ENCODE measurements at regions not wholly inside any gene's neighbourhood (a gene's known extent, or its start where the extent isn't known, plus 50 kb on each side); places are given as distances from the start of the nearest gene placed in this dataset.
"Not testable (repeated sequence)": the region's sequence is repeated elsewhere in the genome, so short reads cannot be mapped to it uniquely, and the experiment has no call there.

DNA sequence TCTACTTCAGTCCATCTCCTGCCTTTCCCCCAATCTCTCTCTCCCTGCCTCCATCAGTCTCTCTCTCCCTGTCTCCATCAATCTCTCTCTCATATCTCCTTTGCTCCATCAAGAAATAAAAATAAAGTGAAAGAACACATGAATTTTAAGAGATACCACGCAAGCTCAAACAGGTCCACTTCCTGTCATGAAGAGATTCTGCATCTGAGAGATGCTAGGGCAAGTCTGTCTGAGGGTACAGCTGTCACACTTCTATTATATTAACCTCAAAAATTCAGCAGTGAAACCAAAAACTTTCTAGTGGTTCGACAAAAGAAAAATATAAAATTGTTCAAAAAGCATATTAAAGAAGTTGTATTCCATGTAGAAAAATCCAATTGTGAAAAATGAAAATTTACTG is 296.8 kb upstream of the RSPO3 start:
- no peak for DNase-seq

DNA sequence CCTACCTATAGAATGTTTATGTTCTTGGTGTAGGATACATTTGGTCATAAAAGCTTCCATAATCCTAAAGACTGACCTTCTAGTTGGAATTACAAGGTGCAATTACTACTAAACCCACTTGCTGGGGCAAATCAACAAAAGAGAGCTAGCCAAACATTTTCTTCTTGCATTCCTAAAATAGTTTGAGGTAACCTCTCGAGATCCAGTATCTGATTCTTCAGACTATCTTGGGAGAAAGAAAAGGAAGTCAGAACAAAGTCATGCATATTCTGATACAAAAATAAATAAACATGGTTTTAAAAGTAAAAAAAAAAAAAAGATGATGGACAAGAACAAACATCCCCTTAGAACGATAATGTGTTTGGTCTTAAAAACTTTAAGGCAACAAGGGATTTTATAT is 294.2 kb upstream of the RSPO3 start:
- DNase-seq = no peak

DNA sequence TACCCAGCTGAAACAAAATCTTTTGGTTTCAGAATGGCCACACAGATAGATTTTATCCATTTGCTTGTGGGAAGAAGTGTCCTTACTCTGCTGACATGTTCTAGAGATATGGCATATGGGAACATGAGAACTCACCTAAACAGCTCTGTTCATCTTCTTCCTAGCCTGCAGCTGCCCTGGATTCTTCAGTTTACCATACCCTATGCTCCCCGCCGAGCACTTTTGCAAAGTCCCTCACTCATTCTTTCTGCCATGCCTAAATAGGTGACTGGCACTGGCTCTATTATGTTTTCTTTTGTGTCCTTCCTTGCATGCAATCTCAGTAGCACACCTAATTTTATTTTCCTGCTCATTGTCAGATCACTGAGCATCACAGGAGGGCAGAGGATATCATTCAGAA is 293.7 kb upstream of the RSPO3 start:
- DNase-seq = no peak

DNA sequence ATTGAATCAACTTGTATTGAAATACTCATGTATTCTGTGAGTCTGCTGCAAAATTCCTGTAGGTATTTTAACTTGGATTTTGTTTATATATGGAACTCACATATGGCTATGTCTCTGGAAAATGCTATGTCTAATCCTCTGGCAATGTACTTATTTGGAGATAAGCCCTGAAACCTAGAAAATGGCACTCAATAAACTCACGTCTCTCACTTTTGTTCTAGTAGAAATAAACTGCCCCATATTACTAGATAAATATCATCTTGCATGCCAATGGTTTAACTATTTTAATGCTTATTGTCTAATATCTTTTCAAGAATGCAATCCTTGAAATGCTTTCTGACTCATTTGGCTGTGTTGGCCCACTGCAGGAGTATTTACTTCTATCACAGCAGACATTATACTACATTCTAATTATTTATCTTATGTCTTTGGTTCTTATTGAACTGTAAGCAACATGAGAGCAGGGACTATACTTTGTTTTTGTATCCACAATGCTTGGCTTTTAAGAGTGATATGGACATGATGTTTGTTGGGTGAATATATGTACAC is 292.2 kb upstream of the RSPO3 start:
- no peak for DNase-seq

DNA sequence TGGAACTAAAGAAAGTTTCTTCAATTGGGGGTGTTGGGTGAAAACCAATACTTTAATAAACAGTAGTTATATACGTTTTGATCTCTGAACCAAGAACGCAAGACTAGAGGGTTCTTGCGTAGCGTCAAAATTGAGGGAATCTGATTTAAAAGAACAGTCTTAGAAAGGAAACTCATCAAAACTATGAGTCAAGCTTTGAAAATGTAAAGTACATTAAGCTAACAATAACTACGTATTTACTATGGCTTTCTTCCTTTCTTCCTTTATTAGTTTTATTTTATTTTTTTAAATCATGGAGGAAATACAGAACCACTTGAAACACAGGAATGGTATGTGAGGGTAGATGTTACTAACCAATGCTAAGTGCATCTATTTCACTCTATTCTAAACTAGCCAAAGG is 287.0 kb upstream of the RSPO3 start:
- no peak for DNase-seq

DNA sequence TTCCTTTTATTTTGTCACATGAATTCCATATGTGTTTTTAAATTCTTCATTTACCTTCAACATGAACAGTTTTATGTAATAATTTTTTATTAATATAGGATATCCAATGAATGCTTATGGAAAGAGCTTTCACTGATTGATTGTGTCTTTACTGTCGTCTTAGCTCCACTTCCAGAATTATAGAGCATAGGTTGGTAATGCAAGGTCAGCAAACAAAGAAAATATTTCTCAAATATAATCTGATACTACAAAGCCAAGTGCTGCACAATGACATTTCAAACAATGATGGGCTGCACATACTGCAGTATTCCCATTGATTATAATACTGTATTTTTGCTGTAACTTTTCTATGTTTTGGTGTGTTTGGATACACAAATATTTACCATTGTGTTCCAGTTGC is 275.7 kb upstream of the RSPO3 start:
- DNase-seq = no peak

DNA sequence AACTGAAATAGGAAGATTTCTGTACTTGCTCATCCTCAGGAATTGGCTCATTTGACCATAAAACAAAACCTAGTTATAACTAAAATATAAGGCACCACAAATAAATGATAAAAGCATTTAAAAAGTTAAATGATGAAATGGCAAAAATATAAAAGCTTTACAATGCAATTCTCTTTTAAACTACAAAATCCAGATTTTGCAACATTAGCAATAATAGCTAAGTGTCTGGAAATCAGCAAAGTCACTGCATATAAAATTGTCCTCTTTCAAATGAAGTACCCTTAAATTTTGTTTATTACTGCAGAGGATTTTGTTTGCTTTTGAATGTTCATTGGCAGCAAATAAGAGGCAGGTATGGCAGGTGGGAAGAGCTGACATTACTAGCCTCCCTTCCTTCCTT is 270.4 kb upstream of the RSPO3 start:
- no peak for DNase-seq

DNA sequence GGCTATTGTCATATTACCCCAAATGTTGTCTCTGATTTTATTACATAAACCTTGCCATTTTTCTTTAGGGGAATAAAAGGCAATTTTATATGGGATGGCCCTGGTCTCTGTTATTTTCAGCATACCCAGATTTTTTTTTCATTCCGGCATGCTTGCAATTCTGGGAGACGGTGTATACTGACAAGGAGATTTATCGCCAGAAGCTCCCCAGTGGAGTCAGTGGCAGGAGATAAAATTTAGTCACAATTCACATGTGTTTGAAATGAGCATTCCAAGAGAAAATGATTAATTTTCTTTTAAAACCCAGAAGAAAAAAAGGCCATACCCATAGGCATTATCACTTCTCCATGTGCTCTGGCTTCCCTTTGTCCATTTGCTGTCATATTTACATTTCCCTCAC is 250.8 kb upstream of the RSPO3 start:
- no peak for DNase-seq

DNA sequence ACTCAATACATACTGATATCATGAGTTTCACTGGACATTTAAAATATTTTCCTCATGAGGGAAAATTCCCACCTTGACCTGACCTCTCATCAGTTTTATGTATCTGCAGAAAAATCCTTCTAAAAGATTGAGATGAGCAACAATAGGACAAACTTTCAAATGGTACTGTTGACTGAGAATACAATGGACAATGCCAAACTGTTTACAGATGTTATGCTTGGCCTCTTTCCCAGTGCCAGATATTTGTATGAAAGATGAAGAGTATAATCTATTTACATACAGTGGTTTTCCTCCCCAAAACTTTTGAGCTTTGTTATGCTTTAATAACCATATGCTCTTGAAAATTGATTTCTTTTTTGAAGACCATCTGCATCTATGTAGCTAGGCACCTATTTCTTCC is 245.1 kb upstream of the RSPO3 start:
- DNase-seq = no peak

DNA sequence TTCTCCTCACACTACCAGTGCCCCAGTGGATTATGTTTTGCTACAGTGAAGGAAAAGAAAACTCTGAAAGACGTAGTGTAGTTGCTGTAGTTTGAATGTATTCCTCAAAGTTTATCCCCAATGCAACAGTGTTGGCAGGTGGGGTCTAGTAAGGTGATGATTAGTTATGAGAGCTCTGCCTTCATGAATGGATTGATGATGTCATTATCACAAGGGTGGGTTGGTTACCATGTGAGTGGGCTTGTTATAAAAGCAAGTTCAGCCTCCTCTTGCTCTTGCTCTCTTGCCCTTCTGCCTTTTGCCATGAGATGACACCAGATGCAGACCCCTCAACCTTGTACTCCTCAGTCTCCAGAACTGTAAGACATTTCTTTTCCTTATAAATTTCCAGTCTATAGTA is 244.7 kb upstream of the RSPO3 start:
- no peak for DNase-seq

DNA sequence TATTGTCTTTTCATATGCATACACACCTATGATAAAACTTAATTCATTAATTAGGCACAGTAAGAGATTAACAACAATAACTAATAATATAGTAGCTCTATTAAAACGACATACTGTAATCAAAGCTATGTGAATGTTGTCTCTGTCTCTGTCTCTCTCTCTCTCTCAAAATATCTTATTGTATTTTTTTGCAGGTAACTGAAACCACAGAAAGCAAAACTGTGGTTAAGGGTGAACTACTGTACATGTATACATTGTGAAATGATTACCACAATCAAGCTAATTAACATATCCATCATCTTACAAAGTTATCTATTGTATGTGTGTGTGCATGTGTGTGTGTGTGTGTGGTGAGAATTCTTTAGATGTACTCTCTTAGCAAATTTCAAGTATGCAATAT is 242.0 kb upstream of the RSPO3 start:
- no peak for DNase-seq

DNA sequence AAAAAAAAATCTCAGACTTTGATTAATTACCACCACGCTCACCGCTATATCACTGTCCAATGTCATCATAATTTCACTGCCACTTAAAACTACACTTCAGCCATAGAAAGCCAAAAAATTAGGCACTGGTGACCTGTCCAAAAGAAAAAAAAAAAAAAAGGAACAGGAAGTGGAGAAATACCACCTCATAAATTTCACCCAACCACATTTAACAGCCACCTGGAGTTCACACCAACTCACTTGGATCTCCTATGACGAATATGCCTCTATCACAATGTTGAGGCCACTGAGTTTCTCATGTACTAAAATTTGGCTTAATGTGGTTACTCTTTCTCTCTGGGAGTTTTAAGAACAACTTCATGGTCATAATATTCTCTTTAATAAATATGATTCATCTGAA is 237.5 kb upstream of the RSPO3 start:
- DNase-seq = no peak

DNA sequence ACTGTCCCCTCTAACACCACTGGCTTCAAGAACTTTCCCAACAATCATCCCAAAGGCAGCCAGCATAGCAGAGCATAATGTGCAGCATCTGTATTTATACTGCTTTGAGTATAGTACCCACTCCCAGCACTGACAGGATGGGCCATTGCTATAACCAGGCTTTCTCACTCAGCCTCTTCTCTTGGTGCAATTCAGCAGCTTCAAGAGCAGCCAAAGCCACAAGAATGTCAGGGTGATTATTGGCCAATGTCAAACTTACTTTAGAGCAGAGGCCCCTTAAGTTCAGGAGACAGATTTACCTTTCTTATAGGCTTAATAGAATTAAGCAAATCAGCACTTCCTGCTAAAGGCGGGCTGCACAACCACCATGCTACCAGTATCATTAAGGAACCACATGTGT is 232.4 kb upstream of the RSPO3 start:
- DNase-seq = no peak

DNA sequence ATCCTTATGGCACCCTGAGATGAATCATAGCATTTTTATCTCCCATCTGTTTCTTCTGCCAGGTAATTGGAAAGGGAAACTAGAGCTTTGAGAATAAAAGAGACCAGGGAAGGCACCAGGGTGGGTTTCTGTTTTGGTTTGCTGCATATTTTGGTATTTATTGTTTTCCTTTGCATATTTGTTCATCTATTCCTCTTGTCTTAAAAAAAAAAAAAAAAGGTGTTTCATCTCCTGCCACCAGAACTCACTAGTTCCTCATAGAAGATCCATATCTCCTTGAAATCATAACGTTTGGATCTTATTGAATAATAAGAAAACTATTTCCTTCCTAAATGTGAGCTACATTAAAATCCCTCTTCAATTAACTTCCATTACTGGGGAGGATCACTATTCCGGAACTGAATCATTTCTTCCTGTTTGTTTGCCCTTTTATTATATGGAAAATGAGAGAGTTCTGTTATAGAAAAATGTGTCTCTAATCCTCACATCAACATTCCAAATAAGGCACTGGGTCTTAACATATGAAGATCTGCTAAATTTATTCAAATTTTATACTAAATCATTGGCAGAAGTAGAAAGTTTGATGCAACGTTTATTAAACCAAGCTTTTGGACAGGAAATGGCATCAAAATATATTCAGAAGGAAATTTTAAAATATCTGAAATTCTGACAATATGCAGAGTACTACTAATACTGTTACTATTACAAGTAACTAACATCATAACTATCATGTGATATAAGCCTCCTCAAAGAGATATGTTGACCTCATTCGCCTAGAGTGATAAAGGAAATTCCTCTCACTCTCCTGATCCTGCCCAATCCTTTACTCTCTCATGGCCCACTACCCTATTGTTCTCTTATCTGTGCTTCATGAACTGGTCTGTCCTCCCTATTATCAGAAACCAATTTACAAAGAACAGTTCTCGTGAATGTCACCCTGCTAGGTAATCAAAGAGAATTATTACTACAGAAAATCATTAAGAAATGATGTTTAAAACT is 229.4 kb upstream of the RSPO3 start:
- no peak for DNase-seq

DNA sequence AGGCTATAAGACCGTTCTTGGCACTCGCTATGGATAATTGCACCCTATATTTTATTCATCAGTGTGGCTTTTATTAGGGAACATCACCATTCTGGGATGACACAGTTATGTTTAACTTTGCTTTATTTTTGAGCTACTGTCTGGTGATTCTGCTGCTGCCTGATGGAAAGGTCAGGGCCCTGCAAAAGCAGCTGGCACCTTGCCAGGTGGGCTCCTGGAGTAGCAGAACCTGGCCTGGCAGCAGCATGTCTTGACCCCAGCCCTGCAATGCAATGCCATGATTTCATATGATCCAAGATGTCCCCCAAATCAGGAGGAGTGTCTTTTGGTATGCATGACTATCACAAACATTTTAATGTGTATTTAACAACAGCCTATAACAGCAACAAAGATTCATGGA is 228.4 kb upstream of the RSPO3 start:
- DNase-seq = no peak

DNA sequence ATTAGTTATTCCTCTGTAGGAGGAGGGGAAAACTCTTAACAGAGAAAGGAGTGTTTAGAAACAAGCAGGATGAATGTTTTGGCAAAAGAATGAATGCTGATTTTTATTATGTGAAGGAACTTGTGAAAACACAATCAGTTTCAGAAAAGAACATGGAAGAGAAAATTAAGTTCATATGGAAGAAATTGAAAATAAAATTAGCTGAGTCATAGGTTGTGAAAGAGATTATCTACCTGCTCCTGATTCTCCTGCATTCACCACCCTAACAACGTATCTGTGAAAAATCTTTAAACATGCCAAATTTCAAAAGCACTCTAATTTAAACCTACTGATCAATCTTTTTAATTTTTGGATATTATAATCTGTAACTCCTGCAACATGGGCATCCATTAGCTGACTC is 227.3 kb upstream of the RSPO3 start:
- DNase-seq = no peak

DNA sequence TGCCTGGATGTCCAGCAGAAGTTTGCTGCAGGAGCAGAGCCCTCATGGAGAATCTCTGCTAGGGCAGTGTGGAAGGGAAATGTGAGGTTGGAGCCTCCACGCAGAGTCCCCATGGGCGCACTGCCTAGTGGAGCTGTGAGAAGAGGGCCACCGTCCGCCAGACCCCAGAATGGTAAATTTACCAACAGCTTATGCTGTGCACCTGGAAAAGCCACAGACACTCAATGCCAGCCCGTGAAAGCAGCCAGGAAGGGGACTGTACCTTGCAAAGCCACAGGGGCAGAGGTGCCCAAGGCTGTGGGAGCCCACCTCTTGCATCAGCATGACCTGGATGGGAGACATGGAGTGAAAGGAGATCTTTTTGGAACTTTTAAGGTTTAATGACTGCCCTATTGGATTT is 225.6 kb upstream of the RSPO3 start:
- not testable (repeated sequence) for DNase-seq

DNA sequence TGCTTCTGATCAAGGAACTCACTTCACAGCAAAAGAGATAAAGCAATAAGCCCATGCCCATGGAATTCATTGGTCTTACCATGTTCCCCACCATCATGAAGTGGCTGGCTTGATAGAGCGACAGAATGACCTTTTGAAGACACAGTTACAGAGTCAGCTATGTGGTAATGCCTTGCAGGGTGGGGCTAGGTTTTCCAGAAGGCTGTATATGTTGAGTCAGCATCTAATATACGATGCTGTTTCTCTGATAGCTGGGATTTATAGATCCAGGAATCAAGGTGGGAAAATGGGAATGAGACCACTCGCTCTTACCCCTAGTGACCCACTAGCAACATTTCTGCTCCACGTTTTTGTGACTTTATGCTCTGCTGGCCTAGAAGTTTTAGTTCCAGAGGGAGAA is 220.7 kb upstream of the RSPO3 start:
- no peak for DNase-seq

DNA sequence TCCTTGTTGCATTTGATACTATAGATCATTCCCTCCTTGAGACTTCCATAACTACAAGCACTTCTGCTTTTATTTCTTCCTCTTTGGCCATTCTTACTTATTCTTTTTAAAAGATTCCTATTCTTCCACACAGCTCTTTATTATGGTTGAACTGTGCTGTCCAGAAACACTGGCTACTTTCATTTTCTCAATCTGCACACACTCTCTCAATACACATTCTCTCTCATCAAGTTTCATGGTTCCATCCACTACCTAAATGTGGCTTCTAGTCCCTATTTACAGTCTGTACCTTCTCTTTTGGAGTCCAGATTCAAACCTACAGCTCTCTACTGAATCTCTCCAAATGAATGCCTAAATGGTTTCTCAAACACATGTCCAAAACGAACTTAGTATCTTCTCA is 214.3 kb upstream of the RSPO3 start:
- no peak for DNase-seq

DNA sequence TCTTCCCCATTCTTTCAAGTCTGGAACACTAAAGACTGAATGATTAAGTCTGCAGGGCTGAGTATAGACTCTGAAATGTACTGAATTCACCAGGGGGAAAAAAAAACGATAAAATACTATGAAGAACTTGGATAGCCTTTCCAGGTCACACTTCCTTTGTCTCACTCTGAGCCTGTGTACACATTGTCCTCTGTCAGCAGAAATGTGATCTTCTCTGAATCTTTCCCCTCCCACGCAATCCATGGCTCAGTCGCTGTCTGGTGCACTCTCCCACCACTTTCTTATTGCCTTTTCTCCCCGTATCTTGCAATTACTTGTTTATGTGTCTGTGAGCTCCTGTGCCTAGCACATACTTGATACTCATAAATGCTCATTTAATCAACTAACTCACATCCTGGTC is 212.6 kb upstream of the RSPO3 start:
- DNase-seq = no peak

DNA sequence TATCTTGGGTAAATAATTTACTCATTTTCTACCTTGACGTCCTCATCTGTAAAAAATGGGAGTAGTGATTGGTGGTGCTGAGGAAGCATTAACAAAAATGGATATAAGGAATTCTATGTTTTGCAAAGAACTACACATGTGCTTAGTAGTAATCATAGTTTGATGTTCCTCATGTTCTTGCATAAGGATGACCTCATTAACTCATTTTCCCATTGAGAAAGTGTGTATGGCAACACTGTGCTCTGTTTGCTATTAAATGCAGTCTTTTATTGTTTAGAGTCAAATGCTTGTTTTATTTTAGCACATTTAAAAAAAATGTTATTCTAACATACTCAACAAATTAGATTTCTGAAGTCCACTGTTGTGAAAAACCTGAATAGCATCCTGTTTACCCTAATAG is 211.2 kb upstream of the RSPO3 start:
- DNase-seq = no peak

DNA sequence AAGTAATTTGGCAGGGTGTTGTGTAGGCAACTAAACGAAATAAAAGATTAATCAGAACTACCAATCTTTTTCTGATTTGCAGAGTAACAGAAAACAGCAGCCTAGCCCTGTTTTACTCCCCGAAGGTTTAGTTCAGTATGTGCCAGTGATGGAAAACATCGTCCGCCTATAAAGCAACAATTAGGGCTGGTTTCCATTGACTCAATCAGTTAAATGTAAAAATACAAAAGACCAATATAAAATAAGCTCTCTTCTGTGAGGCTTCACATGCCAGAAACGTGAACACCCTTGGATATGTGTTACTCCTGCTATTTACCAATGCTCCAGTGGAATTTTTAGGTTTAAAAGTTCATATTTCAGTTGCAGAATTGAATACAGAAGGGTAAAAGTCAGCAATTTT is 210.5 kb upstream of the RSPO3 start:
- DNase-seq = no peak

DNA sequence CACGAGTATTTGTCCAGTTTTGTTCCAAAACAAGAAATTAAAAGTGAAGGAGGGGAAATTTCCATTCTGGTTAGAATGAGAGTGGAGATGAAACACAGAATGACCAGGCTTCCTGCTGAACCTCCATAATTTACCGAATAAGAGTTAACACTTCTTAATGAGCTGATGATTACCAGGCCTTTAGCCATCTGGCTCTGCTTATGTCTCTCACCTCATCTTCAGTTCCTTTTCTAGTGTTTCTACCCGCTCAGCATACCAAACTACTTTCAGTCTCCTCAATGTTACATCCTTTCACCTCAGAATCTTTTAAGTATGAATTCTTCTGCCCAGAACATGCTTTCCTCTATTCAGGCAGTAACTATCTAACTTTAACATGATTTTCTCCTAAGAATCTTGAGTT is 209.0 kb upstream of the RSPO3 start:
- no peak for DNase-seq

DNA sequence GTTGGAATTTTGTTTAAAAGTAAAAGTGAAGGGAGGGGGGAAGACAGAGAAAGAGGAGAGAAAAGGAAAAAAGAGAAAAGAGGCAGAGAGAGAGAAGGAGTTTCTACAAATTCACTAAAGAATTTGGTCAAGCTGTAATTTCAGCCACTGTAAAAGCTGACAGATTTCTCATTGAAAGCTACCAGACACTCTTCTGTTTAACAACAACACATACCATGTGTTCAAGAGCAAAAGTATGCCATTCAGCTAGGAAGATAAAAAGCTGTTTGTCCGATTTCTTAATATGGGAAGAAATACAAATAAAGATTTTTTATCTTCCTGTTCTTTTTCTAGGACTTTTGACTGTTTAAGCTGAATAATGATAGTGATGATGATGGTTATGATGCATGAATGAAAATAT is 204.8 kb upstream of the RSPO3 start:
- DNase-seq = no peak

DNA sequence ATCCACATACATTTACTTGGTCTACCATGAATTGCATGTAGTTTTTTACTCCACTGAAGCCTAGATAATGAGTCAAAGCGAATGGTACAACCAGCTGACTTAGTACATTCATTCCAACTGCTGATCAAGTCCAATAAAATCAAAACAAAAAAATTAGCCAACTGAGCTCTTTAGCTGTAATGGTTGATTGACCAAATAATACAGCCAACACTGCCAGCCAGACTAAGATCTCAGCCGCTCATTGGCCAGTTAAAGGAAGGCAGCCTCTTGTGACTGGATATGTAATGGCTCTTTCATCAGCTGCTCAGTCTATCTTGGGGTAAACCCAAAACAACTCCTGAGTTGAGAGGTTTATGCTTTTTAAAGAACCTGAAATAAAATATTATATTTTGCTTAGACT is 204.3 kb upstream of the RSPO3 start:
- no peak for DNase-seq

Measured in femur (tissue), 1 donor.